CD8-positive, alpha-beta memory T cell (primary cell): ENCODE measurements at regions not wholly inside any gene's neighbourhood (a gene's known extent, or its start where the extent isn't known, plus 50 kb on each side); places are given as distances from the start of the nearest gene placed in this dataset.

Experiments
- CTCF ChIA-PET: fragments of 350-600 bp; sonication (Branson Sonifier 250); formaldehyde crosslinking; loops from one replicate; lab custom pipeline; 2021; ENCODE audit warnings: antibody characterized with exemption; lab: Charles Lee
- POLR2A ChIA-PET: fragments of 350-600 bp; sonication (Branson Sonifier 250); formaldehyde crosslinking; loops from one replicate; lab custom pipeline; 2021; ENCODE audit warnings: antibody characterized with exemption; lab: Charles Lee
- DNase-seq, 5 donors: peaks; one replicate each; pipeline versions ENCODE4 v3.0.0 to v3.0.0-alpha.2; 2020 to 2022; ENCODE audit warnings: mixed read lengths in 1 of 5
- H3K27ac ChIP-seq: one replicate; pipeline ENCODE4 v1.7.0; 2013; ENCODE audit warnings: low read depth, mild to moderate bottlenecking, low read length, moderate library complexity
- H3K27me3 ChIP-seq: 2 replicates; pipeline ENCODE4 v1.7.0; 2013; ENCODE audit warnings: low read length, mild to moderate bottlenecking; ENCODE audit not compliant: insufficient read depth, poor library complexity, severe bottlenecking
- H3K36me3 ChIP-seq: 2 replicates; pipeline ENCODE4 v1.7.0; 2013; ENCODE audit warnings: mild to moderate bottlenecking, low read length, moderate library complexity; ENCODE audit not compliant: insufficient read depth
- H3K4me1 ChIP-seq: 2 replicates; pipeline ENCODE4 v1.7.0; 2013; ENCODE audit warnings: mild to moderate bottlenecking, low read length, moderate library complexity; ENCODE audit not compliant: insufficient read depth
- H3K4me3 ChIP-seq: 2 replicates; pipeline ENCODE4 v1.7.0; 2013; ENCODE audit warnings: mild to moderate bottlenecking, low read length
- H3K9me3 ChIP-seq: 2 replicates; pipeline ENCODE4 v1.7.0; 2013; ENCODE audit warnings: mild to moderate bottlenecking, low read length
- H3K27ac Mint-ChIP-seq, 8 donors: one replicate each; pipeline ENCODE4 v1.8.0; 2020 to 2021; ENCODE audit warnings: mixed read lengths in 8 of 8, mild to moderate bottlenecking in 6 of 8, inconsistent platforms in 3 of 8, moderate library complexity in 3 of 8
- H3K27me3 Mint-ChIP-seq, 2 donors: one replicate each; pipeline ENCODE4 v1.8.0; 2020 to 2021; ENCODE audit warnings: mixed read lengths in 2 of 2, mild to moderate bottlenecking in 1 of 2, moderate library complexity in 1 of 2
- H3K36me3 Mint-ChIP-seq, 3 donors: one replicate each; pipeline ENCODE4 v1.8.0; 2020 to 2021; ENCODE audit warnings: mixed read lengths in 3 of 3, inconsistent platforms in 1 of 3, mild to moderate bottlenecking in 1 of 3
- H3K4me1 Mint-ChIP-seq, 3 donors: one replicate each; pipeline ENCODE4 v1.8.0; 2020 to 2021; ENCODE audit warnings: mixed read lengths in 3 of 3, inconsistent platforms in 1 of 3, mild to moderate bottlenecking in 1 of 3
- H3K4me3 Mint-ChIP-seq, 7 donors: one replicate each; pipeline ENCODE4 v1.8.0; 2020 to 2021; ENCODE audit warnings: mixed read lengths in 7 of 7, mild to moderate bottlenecking in 6 of 7, moderate library complexity in 4 of 7, inconsistent platforms in 2 of 7
- H3K9me3 Mint-ChIP-seq, 5 donors: one replicate each; pipeline ENCODE4 v1.8.0; 2020 to 2022; ENCODE audit warnings: mixed read lengths in 5 of 5, mild to moderate bottlenecking in 3 of 5, moderate library complexity in 2 of 5, inconsistent platforms in 1 of 5

- Mint-ChIP-seq H3K4me3 (no peak overlapping the region), H3K9me3 (peaks cover 14 to 70% (median 48%) of the 10 kb centered on the region in 5 donors), H3K27ac (no peak overlapping the region), H3K36me3 (peaks cover 0 to 10% (median 5%) of the 10 kb centered on the region in 3 donors), H3K27me3 (peaks cover 2 to 3% of the 10 kb centered on the region in 2 donors), H3K4me1 (no peaks in the 10 kb centered on the region)
- ChIA-PET CTCF (no interaction called here), POLR2A (no interaction called here)
- no peak overlapping the region for H3K4me3 ChIP-seq
- DNase-seq = no peak
- H3K4me1 ChIP-seq = no peaks in the 10 kb centered on the region
- H3K36me3 ChIP-seq = no peaks in the 10 kb centered on the region
- H3K9me3 ChIP-seq = no peaks in the 10 kb centered on the region
- H3K27me3 ChIP-seq = no peaks in the 10 kb centered on the region
- H3K27ac ChIP-seq = no peak overlapping the region
Observed at GRCh38 chr5:110218981-110219380, 507.5 kb downstream of the TMEM232 start.

GRCh38 chr5:110219769-110220168 lies 506.7 kb downstream of the TMEM232 start:
- no peak for DNase-seq

DNA sequence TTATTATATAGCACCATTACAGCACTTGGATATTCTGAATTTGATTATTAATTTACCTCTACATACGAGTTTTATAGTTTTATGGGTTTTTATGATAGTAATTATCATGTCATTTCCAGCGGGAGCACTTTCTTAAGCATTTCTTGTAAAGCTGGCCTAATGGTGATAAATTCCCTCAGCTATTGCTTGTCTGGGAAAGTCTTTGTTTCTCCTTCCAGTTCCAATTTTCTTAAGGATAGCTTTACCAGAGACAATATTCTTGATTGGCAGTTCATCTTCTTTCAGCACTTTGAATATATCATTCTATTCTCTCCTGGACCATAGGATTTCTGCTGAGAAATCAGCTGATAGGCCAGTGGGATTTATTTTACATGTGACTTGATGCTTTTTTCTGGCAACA lies 505.4 kb downstream of the TMEM232 start:
- Histone ChIP-seq H3K27ac (no peak overlapping the region), H3K36me3 (no peaks in the 10 kb centered on the region), H3K4me3 (no peak overlapping the region), H3K27me3 (no peaks in the 10 kb centered on the region), H3K9me3 (no peaks in the 10 kb centered on the region), H3K4me1 (no peaks in the 10 kb centered on the region)
- H3K9me3 Mint-ChIP-seq = peaks cover 14 to 63% (median 55%) of the 10 kb centered on the region in 5 donors
- H3K4me3 Mint-ChIP-seq = no peak overlapping the region
- DNase-seq = no peak
- no peak overlapping the region for H3K27ac Mint-ChIP-seq
- CTCF ChIA-PET = no interaction called here
- no peaks in the 10 kb centered on the region for H3K4me1 Mint-ChIP-seq
- peaks cover 0 to 13% (median 5%) of the 10 kb centered on the region in 3 donors for H3K36me3 Mint-ChIP-seq
- POLR2A ChIA-PET = no interaction called here
- peaks cover 2 to 3% of the 10 kb centered on the region in 2 donors for H3K27me3 Mint-ChIP-seq

More at GRCh38 chr5:110219769-110220168, 506.7 kb downstream of the TMEM232 start:
- H3K9me3 Mint-ChIP-seq = peaks cover 14 to 63% (median 50%) of the 10 kb centered on the region in 5 donors
- ChIA-PET POLR2A (no interaction called here), CTCF (no interaction called here)
- Histone ChIP-seq H3K4me1 (no peaks in the 10 kb centered on the region), H3K36me3 (no peaks in the 10 kb centered on the region), H3K4me3 (no peak overlapping the region), H3K27ac (no peak overlapping the region), H3K9me3 (no peaks in the 10 kb centered on the region), H3K27me3 (no peaks in the 10 kb centered on the region)
- H3K4me3 Mint-ChIP-seq = no peak overlapping the region
- H3K4me1 Mint-ChIP-seq = no peaks in the 10 kb centered on the region
- peaks cover 2 to 3% of the 10 kb centered on the region in 2 donors for H3K27me3 Mint-ChIP-seq
- no peak overlapping the region for H3K27ac Mint-ChIP-seq
- H3K36me3 Mint-ChIP-seq = peaks cover 0 to 10% (median 5%) of the 10 kb centered on the region in 3 donors

DNA sequence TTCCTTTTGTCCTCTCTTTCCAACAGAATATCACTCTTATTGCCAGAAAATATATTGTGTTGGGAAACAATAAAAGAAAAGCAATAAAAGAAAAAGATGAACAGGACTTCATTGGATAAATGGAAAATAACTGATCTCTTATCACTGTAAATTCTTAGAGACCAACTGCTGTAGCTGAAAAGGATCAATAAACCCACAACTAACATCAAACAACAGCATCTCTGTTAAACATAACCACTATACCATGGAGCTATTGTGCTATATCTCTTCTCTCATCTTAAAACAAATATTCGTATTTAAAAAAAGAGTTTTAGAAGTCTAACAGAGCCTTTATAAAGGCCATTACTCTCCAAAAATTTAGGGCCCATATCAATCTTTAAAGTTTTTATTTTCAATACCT lies 502.4 kb downstream of the TMEM232 start:
- H3K4me3 ChIP-seq = no peak overlapping the region
- H3K27ac ChIP-seq = no peak overlapping the region
- H3K27ac Mint-ChIP-seq = no peak overlapping the region
- no peaks in the 10 kb centered on the region for H3K4me1 ChIP-seq
- no peaks in the 10 kb centered on the region for H3K4me1 Mint-ChIP-seq
- H3K36me3 ChIP-seq = no peaks in the 10 kb centered on the region
- DNase-seq = no peak
- no peak overlapping the region for H3K4me3 Mint-ChIP-seq
- no peaks in the 10 kb centered on the region for H3K9me3 ChIP-seq
- CTCF ChIA-PET = no interaction called here
- H3K36me3 Mint-ChIP-seq = peaks cover 0 to 13% (median 4%) of the 10 kb centered on the region in 3 donors
- POLR2A ChIA-PET = no interaction called here
- no peaks in the 10 kb centered on the region for H3K27me3 ChIP-seq
- peaks cover 0 to 3% of the 10 kb centered on the region in 2 donors for H3K27me3 Mint-ChIP-seq
- H3K9me3 Mint-ChIP-seq = peaks cover 20 to 62% (median 47%) of the 10 kb centered on the region in 5 donors

- Mint-ChIP-seq H3K27me3 (no peaks in the 10 kb centered on the region), H3K27ac (no peak overlapping the region), H3K36me3 (peaks cover 0 to 11% (median under 1%) of the 10 kb centered on the region in 3 donors), H3K4me3 (no peak overlapping the region), H3K4me1 (no peaks in the 10 kb centered on the region), H3K9me3 (peaks cover 28 to 57% (median 53%) of the 10 kb centered on the region in 5 donors)
- Histone ChIP-seq H3K36me3 (no peaks in the 10 kb centered on the region), H3K27me3 (no peaks in the 10 kb centered on the region), H3K27ac (no peak overlapping the region), H3K4me3 (no peak overlapping the region), H3K9me3 (no peaks in the 10 kb centered on the region), H3K4me1 (no peaks in the 10 kb centered on the region)
- no peak for DNase-seq
- POLR2A ChIA-PET = no interaction called here
- CTCF ChIA-PET = no interaction called here
Observed at GRCh38 chr5:110225949-110226348, 500.5 kb downstream of the TMEM232 start.

GRCh38 chr5:110239786-110240185 lies 486.7 kb downstream of the TMEM232 start:
- Mint-ChIP-seq H3K9me3 (peaks cover 0 to 4% (median 0%) of the 10 kb centered on the region in 5 donors), H3K36me3 (peaks cover 0 to 1% (median 0%) of the 10 kb centered on the region in 3 donors), H3K4me3 (no peak overlapping the region)

DNA sequence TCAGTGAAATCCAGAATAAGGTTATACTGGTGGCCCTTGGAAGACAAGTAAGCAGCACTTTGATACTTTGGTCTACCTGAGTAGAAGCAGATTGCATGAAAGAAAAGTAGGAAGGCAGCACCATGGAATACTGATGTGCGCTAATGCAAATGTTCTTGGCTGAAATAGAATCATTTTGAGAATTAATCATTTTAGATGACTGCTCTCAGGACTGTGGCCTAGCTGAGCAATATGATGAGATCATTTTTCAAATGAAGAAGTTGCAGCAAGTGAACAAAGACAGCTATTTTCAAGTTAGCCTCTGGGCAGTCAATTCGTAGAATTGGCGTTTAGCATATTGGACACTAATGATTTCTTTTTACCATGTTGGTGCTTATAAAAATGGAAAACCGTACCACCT lies 483.5 kb downstream of the TMEM232 start:
- peaks cover 0 to 3% of the 10 kb centered on the region in 2 donors for H3K27me3 Mint-ChIP-seq
- peaks cover 0 to 1% (median 0%) of the 10 kb centered on the region in 3 donors for H3K36me3 Mint-ChIP-seq
- H3K4me1 Mint-ChIP-seq = no peaks in the 10 kb centered on the region

More at GRCh38 chr5:110239786-110240185, 486.7 kb downstream of the TMEM232 start:
- Histone ChIP-seq H3K4me1 (no peaks in the 10 kb centered on the region), H3K36me3 (no peaks in the 10 kb centered on the region), H3K27ac (no peak overlapping the region), H3K4me3 (no peak overlapping the region), H3K9me3 (no peaks in the 10 kb centered on the region), H3K27me3 (no peaks in the 10 kb centered on the region)
- POLR2A ChIA-PET = no interaction called here
- no peaks in the 10 kb centered on the region for H3K4me1 Mint-ChIP-seq
- H3K27ac Mint-ChIP-seq = no peak overlapping the region
- no peak for DNase-seq
- peaks cover 2 to 3% of the 10 kb centered on the region in 2 donors for H3K27me3 Mint-ChIP-seq
- CTCF ChIA-PET = no interaction called here

GRCh38 chr5:110248921-110249320 lies 477.6 kb downstream of the TMEM232 start:
- Mint-ChIP-seq H3K36me3 (no peaks in the 10 kb centered on the region), H3K27me3 (peaks cover 0 to 10% of the 10 kb centered on the region in 2 donors)

More for the DNA sequence above, 483.5 kb downstream of the TMEM232 start:
- DNase-seq = no peak
- Mint-ChIP-seq H3K27ac (no peak overlapping the region), H3K4me3 (no peak overlapping the region), H3K9me3 (peaks cover 0 to 3% (median 0%) of the 10 kb centered on the region in 5 donors)
- H3K9me3 ChIP-seq = no peaks in the 10 kb centered on the region
- no peaks in the 10 kb centered on the region for H3K27me3 ChIP-seq
- ChIA-PET CTCF (no interaction called here), POLR2A (no interaction called here)
- H3K4me1 ChIP-seq = no peaks in the 10 kb centered on the region
- H3K4me3 ChIP-seq = no peak overlapping the region
- H3K36me3 ChIP-seq = no peaks in the 10 kb centered on the region
- no peak overlapping the region for H3K27ac ChIP-seq

More at GRCh38 chr5:110248921-110249320, 477.6 kb downstream of the TMEM232 start:
- ChIA-PET POLR2A (no interaction called here), CTCF (no interaction called here)
- Mint-ChIP-seq H3K4me3 (no peak overlapping the region), H3K9me3 (no peaks in the 10 kb centered on the region), H3K27ac (no peak overlapping the region), H3K4me1 (no peaks in the 10 kb centered on the region)
- Histone ChIP-seq H3K4me3 (no peak overlapping the region), H3K27ac (no peak overlapping the region), H3K27me3 (no peaks in the 10 kb centered on the region), H3K4me1 (no peaks in the 10 kb centered on the region), H3K36me3 (no peaks in the 10 kb centered on the region), H3K9me3 (no peaks in the 10 kb centered on the region)
- DNase-seq = no peak
